ENCODE measurements at regions not wholly inside any gene's neighbourhood (a gene's known extent, or its start where the extent isn't known, plus 50 kb on each side); places are given as distances from the start of the nearest gene placed in this dataset.

DNA sequence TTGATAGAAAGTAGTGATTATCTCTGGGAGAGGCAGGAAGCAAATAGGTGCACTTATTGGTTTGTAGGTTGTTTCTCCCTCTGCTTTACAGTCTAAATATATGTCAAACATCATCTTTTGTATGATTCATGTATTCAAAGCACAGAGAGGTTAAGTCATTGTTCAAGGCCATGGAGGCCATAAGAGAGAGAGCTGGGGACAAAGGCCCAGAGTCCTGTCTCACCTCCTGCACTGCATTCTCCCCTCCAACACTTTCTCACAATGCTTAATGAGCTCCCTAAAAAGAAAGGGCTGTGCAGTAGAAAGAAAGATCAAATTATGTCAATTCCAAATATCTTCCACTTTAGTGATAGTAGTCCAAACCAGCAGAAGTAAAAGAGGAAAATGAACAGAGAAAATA lies 180.4 kb upstream of the DIO3 start:
- no peaks in the 10 kb centered on the region for H3K9me3 ChIP-seq (replicated peaks; ENCODE audit: insufficient read depth, low read length)
- no peak for TF ChIP-seq EZH2 (optimal IDR thresholded peaks at IDR 0.05; ENCODE audit: low read depth, low read length)
- TF ChIP-seq, protein P1, sequence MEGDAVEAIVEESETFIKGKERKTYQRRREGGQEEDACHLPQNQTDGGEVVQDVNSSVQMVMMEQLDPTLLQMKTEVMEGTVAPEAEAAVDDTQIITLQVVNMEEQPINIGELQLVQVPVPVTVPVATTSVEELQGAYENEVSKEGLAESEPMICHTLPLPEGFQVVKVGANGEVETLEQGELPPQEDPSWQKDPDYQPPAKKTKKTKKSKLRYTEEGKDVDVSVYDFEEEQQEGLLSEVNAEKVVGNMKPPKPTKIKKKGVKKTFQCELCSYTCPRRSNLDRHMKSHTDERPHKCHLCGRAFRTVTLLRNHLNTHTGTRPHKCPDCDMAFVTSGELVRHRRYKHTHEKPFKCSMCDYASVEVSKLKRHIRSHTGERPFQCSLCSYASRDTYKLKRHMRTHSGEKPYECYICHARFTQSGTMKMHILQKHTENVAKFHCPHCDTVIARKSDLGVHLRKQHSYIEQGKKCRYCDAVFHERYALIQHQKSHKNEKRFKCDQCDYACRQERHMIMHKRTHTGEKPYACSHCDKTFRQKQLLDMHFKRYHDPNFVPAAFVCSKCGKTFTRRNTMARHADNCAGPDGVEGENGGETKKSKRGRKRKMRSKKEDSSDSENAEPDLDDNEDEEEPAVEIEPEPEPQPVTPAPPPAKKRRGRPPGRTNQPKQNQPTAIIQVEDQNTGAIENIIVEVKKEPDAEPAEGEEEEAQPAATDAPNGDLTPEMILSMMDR (IDR thresholded peaks at IDR 0.05; ENCODE audit: low read length), result no peak
- TF ChIP-seq EZH2phosphoT487 (IDR thresholded peaks at IDR 0.05; ENCODE audit: low read length), result no peak
- no peaks in the 10 kb centered on the region for H3K79me2 ChIP-seq (ENCODE audit: low read length)
- DNase-seq, result no peak
- H4K20me1 ChIP-seq (ENCODE audit: insufficient read depth, low read length), result no peaks in the 10 kb centered on the region
- no peaks in the 10 kb centered on the region for H3F3A ChIP-seq (ENCODE audit: insufficient read depth, low read length)
- H3K4me1 ChIP-seq (ENCODE audit: low read length), result no peaks in the 10 kb centered on the region
- no peak overlapping the region for H2AFZ ChIP-seq (ENCODE audit: low read length)
- H3K27ac ChIP-seq (ENCODE audit: low read length), result no peak overlapping the region
- no peak overlapping the region for H3K4me3 ChIP-seq (ENCODE audit: low read length)
- H3K9ac ChIP-seq (ENCODE audit: low read length), result no peak overlapping the region
- H3K4me2 ChIP-seq (ENCODE audit: low read depth, low read length), result no peak overlapping the region
- H3K27me3 ChIP-seq (replicated peaks; ENCODE audit: insufficient read depth, low read length), result peaks cover 8% of the 10 kb centered on the region; the same call in 1 of the 2 replicates
- H3K36me3 ChIP-seq (replicated peaks; ENCODE audit: insufficient read depth, low read length), result no peaks in the 10 kb centered on the region
- H3K9me2 ChIP-seq (replicated peaks; ENCODE audit: insufficient read depth, low read length), result no peaks in the 10 kb centered on the region

DNA sequence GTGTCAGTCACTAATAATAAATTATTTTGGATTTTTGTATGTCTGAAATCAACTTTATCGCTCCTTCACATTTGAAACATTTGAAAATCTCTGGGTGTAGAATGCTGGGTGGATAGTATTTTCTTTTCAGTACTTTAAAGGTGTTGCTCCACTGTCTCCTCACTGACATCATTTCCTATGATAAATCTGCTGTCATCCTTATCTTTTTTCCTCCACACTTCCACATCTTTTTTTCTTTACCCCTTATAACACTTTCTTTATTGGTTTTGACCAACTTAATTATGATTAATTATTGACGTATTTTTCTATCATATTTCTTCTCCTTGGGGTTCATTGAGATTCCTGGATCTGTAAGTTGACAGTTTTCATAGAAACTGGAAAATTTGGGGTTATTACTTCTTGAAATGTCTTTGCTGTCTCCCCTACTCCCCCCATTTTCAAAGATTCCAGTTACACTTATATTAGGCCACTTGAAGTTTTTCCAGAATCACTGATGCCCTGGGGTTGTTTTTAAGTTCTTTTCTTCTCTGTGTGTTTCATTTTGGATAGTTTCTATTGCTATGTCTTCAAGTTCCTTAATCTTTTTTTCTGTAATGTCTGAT lies 177.5 kb upstream of the DIO3 start:
- TF ChIP-seq EZH2phosphoT487 (IDR thresholded peaks at IDR 0.05; ENCODE audit: low read length), result no peak
- TF ChIP-seq, protein P1 (IDR thresholded peaks at IDR 0.05; ENCODE audit: low read length), result no peak
- TF ChIP-seq EZH2 (optimal IDR thresholded peaks at IDR 0.05; ENCODE audit: low read depth, low read length), result no peak
- no peaks in the 10 kb centered on the region for H3F3A ChIP-seq (ENCODE audit: insufficient read depth, low read length)
- no peaks in the 10 kb centered on the region for H3K4me1 ChIP-seq (ENCODE audit: low read length)
- no peaks in the 10 kb centered on the region; the same call in 1 of the 2 replicates for H3K27me3 ChIP-seq (replicated peaks; ENCODE audit: insufficient read depth, low read length)
- no peaks in the 10 kb centered on the region for H3K9me3 ChIP-seq (replicated peaks; ENCODE audit: insufficient read depth, low read length)
- H3K4me3 ChIP-seq (ENCODE audit: low read length), result no peak overlapping the region
- H3K36me3 ChIP-seq (replicated peaks; ENCODE audit: insufficient read depth, low read length), result no peaks in the 10 kb centered on the region
- no peak overlapping the region for H3K9ac ChIP-seq (ENCODE audit: low read length)
- H2AFZ ChIP-seq (ENCODE audit: low read length), result no peak overlapping the region
- H3K4me2 ChIP-seq (ENCODE audit: low read depth, low read length), result no peak overlapping the region
- H3K79me2 ChIP-seq (ENCODE audit: low read length), result no peaks in the 10 kb centered on the region
- no peak overlapping the region for H3K27ac ChIP-seq (ENCODE audit: low read length)
- H4K20me1 ChIP-seq (ENCODE audit: insufficient read depth, low read length), result no peaks in the 10 kb centered on the region
- DNase-seq, result no peak
- H3K9me2 ChIP-seq (replicated peaks; ENCODE audit: insufficient read depth, low read length), result no peaks in the 10 kb centered on the region

DNA sequence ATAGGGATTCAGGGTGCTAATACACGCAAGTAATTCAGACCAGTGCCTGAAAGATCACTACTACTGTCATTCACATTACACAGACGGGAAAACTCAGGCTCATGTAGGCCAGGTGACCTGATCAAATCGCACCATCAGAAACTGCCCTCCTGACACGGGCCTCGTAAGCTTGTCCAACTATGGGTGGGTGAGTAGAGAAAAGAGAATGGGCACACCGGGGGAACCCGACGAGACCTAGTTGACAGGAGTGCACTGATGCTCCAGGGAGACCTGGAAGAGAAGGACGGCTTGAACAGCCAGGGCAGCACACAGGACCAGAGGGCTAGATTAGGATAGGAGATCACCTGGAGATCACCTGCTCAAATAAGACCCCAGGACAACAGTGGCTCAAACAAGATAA lies 166.9 kb upstream of the DIO3 start:
- no peaks in the 10 kb centered on the region for H3K4me1 ChIP-seq (ENCODE audit: low read length)
- no peak overlapping the region for H2AFZ ChIP-seq (ENCODE audit: low read length)
- H3K9me2 ChIP-seq (replicated peaks; ENCODE audit: insufficient read depth, low read length), result no peaks in the 10 kb centered on the region
- no peak overlapping the region for H3K4me3 ChIP-seq (ENCODE audit: low read length)
- H3F3A ChIP-seq (ENCODE audit: insufficient read depth, low read length), result no peaks in the 10 kb centered on the region
- no peak overlapping the region for H3K4me2 ChIP-seq (ENCODE audit: low read depth, low read length)
- no peaks in the 10 kb centered on the region for H3K79me2 ChIP-seq (ENCODE audit: low read length)
- no peak overlapping the region for H3K9ac ChIP-seq (ENCODE audit: low read length)
- no peaks in the 10 kb centered on the region for H3K36me3 ChIP-seq (replicated peaks; ENCODE audit: insufficient read depth, low read length)
- H4K20me1 ChIP-seq (ENCODE audit: insufficient read depth, low read length), result no peaks in the 10 kb centered on the region
- H3K27ac ChIP-seq (ENCODE audit: low read length), result no peak overlapping the region
- peaks cover 22% of the 10 kb centered on the region for H3K27me3 ChIP-seq (replicated peaks; ENCODE audit: insufficient read depth, low read length)
- DNase-seq, result no peak
- TF ChIP-seq EZH2 (optimal IDR thresholded peaks at IDR 0.05; ENCODE audit: low read depth, low read length) (no peak), EZH2phosphoT487 (IDR thresholded peaks at IDR 0.05; ENCODE audit: low read length) (no peak)
- TF ChIP-seq, protein P1 (IDR thresholded peaks at IDR 0.05; ENCODE audit: low read length), result no peak
- no peaks in the 10 kb centered on the region for H3K9me3 ChIP-seq (replicated peaks; ENCODE audit: insufficient read depth, low read length)

Measured in MM.1S (cell line).